ENCODE measurements at regions not wholly inside any gene's neighbourhood (a gene's known extent, or its start where the extent isn't known, plus 50 kb on each side); places are given as distances from the start of the nearest gene placed in this dataset.

DNA sequence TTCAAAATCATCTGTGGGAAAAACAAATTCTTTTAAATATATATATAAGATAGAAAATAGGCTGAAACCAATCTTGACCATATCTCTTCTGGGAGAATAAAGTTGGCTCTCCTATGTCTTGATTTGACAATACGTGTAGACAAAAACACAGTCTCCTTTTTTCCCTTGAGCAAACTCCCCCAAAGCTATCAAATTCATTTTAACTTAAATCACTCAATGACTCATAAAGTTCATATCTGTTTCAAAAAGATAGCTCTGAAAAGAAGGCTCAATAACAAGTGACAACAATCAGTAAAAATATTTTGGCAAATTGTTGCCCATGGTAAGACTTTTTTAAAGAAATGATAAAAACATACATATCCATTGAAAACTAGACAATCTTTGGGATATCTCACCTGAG, 236.0 kb upstream of the TENT5A start:
- WGBS, result 100% methylated on average over 1 of the region's 1 CpG
- Histone ChIP-seq H3K36me3 (ENCODE audit: control insufficient read depth in 4 of 4, insufficient read depth in 3 of 4, low read depth in 1 of 4, low read length in 3 of 4) (no peaks in the 10 kb centered on the region), H3K4me3 (ENCODE audit: low read depth in 1 of 3, low read length in 3 of 3) (no peak overlapping the region), H3K9ac (ENCODE audit: low read depth in 1 of 2, low read length in 2 of 2) (no peak overlapping the region), H3K27me3 (ENCODE audit: control insufficient read depth in 4 of 4, insufficient read depth in 4 of 4, low read length in 3 of 4) (no peaks in the 10 kb centered on the region), H3K4me1 (ENCODE audit: control insufficient read depth in 4 of 4, insufficient read depth in 4 of 4, low read length in 3 of 4) (no peaks in the 10 kb centered on the region), H3K9me3 (ENCODE audit: control insufficient read depth in 4 of 4, low read length in 3 of 4) (no peaks in the 10 kb centered on the region), H3K27ac (ENCODE audit: low read depth in 1 of 2, low read length in 2 of 2) (no peak overlapping the region)
- no peak for TF ChIP-seq HNF4G (IDR thresholded peaks at IDR 0.05)
- no peak for DNase-seq (ENCODE audit: low spot score)

DNA sequence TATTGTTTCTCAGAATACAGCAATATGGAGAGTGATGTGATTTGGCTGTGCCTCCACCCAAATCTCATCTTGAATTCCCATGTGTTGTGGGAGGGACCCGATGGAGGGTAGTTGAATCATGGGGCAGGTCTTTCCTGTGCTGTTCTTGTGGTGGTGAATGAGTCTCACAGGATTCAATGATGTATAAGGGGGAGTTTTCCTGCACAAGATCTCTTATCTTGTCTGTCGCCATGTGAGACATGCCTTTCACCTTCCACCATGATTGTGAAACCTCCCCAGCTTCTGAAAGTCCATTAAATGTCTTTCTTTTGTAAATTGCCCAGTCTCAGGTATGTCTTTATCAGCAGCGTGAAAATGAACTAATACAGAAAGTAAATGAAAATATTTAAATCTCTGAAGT, 234.8 kb upstream of the TENT5A start:
- Histone ChIP-seq H3K9ac (ENCODE audit: low read depth in 1 of 2, low read length in 2 of 2) (no peak overlapping the region), H3K9me3 (ENCODE audit: control insufficient read depth in 4 of 4, low read length in 3 of 4) (no peaks in the 10 kb centered on the region), H3K4me1 (ENCODE audit: control insufficient read depth in 4 of 4, insufficient read depth in 4 of 4, low read length in 3 of 4) (no peaks in the 10 kb centered on the region), H3K4me3 (ENCODE audit: low read depth in 1 of 3, low read length in 3 of 3) (no peak overlapping the region), H3K27ac (ENCODE audit: low read depth in 1 of 2, low read length in 2 of 2) (no peak overlapping the region), H3K27me3 (ENCODE audit: control insufficient read depth in 4 of 4, insufficient read depth in 4 of 4, low read length in 3 of 4) (no peaks in the 10 kb centered on the region), H3K36me3 (ENCODE audit: control insufficient read depth in 4 of 4, insufficient read depth in 3 of 4, low read depth in 1 of 4, low read length in 3 of 4) (no peaks in the 10 kb centered on the region)
- DNase-seq (ENCODE audit: low spot score), result no peak
- TF ChIP-seq EGR1 (IDR thresholded peaks at IDR 0.05; ENCODE audit: low read depth in 2 of 2), result no peak
- TF ChIP-seq RXRA (IDR thresholded peaks at IDR 0.05), result no peak
- no peak for TF ChIP-seq FOXA2 (IDR thresholded peaks at IDR 0.05)
- TF ChIP-seq JUND (IDR thresholded peaks at IDR 0.05), result no peak
- no peak for TF ChIP-seq CTCF (IDR thresholded peaks at IDR 0.05; ENCODE audit: low read depth, low read length, missing input control)
- no peak for TF ChIP-seq FOXA1 (IDR thresholded peaks at IDR 0.05)
- TF ChIP-seq, protein P1, sequence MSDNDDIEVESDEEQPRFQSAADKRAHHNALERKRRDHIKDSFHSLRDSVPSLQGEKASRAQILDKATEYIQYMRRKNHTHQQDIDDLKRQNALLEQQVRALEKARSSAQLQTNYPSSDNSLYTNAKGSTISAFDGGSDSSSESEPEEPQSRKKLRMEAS (IDR thresholded peaks at IDR 0.05), result no peak
- TF ChIP-seq RAD21 (IDR thresholded peaks at IDR 0.05), result no peak
- no peak for TF ChIP-seq HNF4A (conservative IDR thresholded peaks at IDR 0.05)
- TF ChIP-seq TAF1 (conservative IDR thresholded peaks at IDR 0.05), result no peak
- TF ChIP-seq SP1 (IDR thresholded peaks at IDR 0.05), result no peak
- TF ChIP-seq, protein P2, sequence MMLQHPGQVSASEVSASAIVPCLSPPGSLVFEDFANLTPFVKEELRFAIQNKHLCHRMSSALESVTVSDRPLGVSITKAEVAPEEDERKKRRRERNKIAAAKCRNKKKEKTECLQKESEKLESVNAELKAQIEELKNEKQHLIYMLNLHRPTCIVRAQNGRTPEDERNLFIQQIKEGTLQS (IDR thresholded peaks at IDR 0.05), result no peak
- TF ChIP-seq REST (IDR thresholded peaks at IDR 0.05), result no peak
- no peak for TF ChIP-seq YY1 (IDR thresholded peaks at IDR 0.05)
- no peak for TF ChIP-seq NR2F2 (IDR thresholded peaks at IDR 0.05)
- WGBS, result 93% methylated on average over 3 of the region's 3 CpGs

All from liver (tissue), 8 donors.